HG02852 (cell line): ENCODE measurements at regions not wholly inside any gene's neighbourhood (a gene's known extent, or its start where the extent isn't known, plus 50 kb on each side); places are given as distances from the start of the nearest gene placed in this dataset.

ENCODE experiments used
- ATAC-seq: cut with Tn5 transposase; IDR thresholded peaks from one replicate; pipeline ENCODE4 v1.9.1; 2021; ENCODE audit warnings: mild to moderate bottlenecking, moderate library complexity; ENCODE audit not compliant: unreplicated experiment

- no peak for ATAC-seq
Measured at GRCh38 chr2:157052685-157053224, 204.8 kb upstream of the GALNT5 start.

- no peak for ATAC-seq
Measured at GRCh38 chr2:157053876-157054275, 203.6 kb upstream of the GALNT5 start.

GRCh38 chr2:157055660-157056199, 201.8 kb upstream of the GALNT5 start:
- ATAC-seq: no peak

- no peak for ATAC-seq
Measured at GRCh38 chr2:157056200-157056676, 201.3 kb upstream of the GALNT5 start.

GRCh38 chr2:157058161-157058560, 199.3 kb upstream of the GALNT5 start:
- ATAC-seq: no peak

- no peak for ATAC-seq
Measured at GRCh38 chr2:157059036-157059435, 198.5 kb upstream of the GALNT5 start.

- ATAC-seq: peak; percentile 96
Measured at GRCh38 chr2:157061799-157062198, 195.7 kb upstream of the GALNT5 start.

GRCh38 chr2:157067562-157067961, 189.9 kb upstream of the GALNT5 start:
- no peak for ATAC-seq

GRCh38 chr2:157068237-157068636, 189.3 kb upstream of the GALNT5 start:
- ATAC-seq: no peak

- ATAC-seq: no peak
Measured at GRCh38 chr2:157075924-157076323, 181.6 kb upstream of the GALNT5 start.

GRCh38 chr2:157076526-157077161, 180.9 kb upstream of the GALNT5 start:
- ATAC-seq: peak; percentile 78

- no peak for ATAC-seq
Measured at GRCh38 chr2:157077753-157078350, 179.7 kb upstream of the GALNT5 start.

GRCh38 chr2:157082950-157083349, 174.6 kb upstream of the GALNT5 start:
- no peak for ATAC-seq

GRCh38 chr2:157085522-157085921, 172.0 kb upstream of the GALNT5 start:
- ATAC-seq: no peak

- ATAC-seq: no peak
Measured at GRCh38 chr2:157087373-157088002, 170.0 kb upstream of the GALNT5 start.

- ATAC-seq: no peak
Measured at GRCh38 chr2:157093666-157094065, 163.8 kb upstream of the GALNT5 start.

GRCh38 chr2:157105372-157105771, 152.1 kb upstream of the GALNT5 start:
- no peak for ATAC-seq

GRCh38 chr2:157106950-157107349, 150.6 kb upstream of the GALNT5 start:
- ATAC-seq: no peak

- no peak for ATAC-seq
Measured at GRCh38 chr2:157107460-157107859, 150.0 kb upstream of the GALNT5 start.

- ATAC-seq: no peak
Measured at GRCh38 chr2:157107877-157108276, 149.6 kb upstream of the GALNT5 start.

- no peak for ATAC-seq
Measured at GRCh38 chr2:157122776-157123175, 134.7 kb upstream of the GALNT5 start.

- ATAC-seq: no peak
Measured at GRCh38 chr2:157124731-157125130, 132.8 kb upstream of the GALNT5 start.
